GM18508 (cell line): ENCODE measurements at regions not wholly inside any gene's neighbourhood (a gene's known extent, or its start where the extent isn't known, plus 50 kb on each side); places are given as distances from the start of the nearest gene placed in this dataset.
"Not testable (repeated sequence)": the region's sequence is repeated elsewhere in the genome, so short reads cannot be mapped to it uniquely, and the experiment has no call there.

Experiments used
- ATAC-seq: cut with Tn5 transposase; IDR thresholded peaks from one replicate; pipeline ENCODE4 v1.9.1; 2021; ENCODE audit warnings: moderate number of reproducible peaks; ENCODE audit not compliant: insufficient read depth, unreplicated experiment

GRCh38 chr2:174697255-174697654 is 67.0 kb downstream of the CHRNA1 start:
- peak; percentile 91 for ATAC-seq

- no peak for ATAC-seq
These were observed 69.4 kb downstream of the CHRNA1 start for GRCh38 chr2:174694920-174695319.

DNA sequence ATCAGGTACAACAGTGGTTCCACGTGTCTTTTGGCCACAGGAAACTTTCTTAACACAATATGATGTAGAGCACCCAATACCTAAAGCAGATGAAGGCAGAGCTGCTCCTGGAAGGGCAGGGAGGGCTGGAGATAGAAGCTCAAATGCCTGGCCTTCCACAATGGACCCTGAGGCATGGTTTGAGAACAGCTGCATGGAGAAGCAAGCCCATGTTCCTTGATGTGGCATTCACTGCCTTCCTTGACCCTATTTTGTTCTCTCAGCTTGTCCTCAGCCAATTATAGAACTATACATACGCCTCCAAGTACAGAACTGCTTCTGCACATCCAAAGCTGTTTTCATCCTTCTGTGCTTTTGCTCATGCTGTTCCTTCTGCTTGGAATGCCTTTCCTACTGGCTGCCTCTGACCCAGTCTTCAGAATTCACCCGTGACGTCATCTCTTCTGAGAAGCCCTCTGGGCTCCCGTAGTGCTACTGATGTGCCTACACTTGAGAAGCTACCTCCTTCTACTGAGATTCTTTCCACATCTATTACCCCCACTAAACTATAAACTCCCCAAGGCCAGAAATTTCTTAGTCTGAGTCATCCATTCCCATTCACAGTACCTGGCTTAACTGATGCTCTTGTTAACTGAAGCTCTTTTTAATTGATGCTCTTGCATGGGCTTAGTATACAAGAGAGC is 69.9 kb downstream of the CHRNA1 start:
- no peak for ATAC-seq

DNA sequence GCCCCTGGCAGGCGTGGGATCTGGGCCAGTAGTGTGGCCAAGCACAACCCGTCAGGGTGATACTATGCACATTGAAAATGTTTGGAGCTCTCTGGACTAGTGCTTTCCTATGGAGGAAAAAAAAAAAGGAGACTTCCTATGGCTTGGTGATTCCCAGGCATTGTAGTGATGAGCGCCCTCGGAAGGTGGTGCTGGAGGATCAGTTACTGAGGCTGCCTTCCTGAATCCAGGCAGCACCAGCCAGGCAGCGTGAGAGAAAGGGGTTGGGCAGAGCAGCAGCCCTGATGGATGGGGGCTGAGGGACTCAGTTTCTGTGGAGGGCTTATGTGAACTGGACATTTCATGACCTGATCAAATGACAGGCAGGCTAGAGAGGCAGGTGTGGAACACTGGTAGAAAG is 70.9 kb downstream of the CHRNA1 start:
- ATAC-seq: no peak

DNA sequence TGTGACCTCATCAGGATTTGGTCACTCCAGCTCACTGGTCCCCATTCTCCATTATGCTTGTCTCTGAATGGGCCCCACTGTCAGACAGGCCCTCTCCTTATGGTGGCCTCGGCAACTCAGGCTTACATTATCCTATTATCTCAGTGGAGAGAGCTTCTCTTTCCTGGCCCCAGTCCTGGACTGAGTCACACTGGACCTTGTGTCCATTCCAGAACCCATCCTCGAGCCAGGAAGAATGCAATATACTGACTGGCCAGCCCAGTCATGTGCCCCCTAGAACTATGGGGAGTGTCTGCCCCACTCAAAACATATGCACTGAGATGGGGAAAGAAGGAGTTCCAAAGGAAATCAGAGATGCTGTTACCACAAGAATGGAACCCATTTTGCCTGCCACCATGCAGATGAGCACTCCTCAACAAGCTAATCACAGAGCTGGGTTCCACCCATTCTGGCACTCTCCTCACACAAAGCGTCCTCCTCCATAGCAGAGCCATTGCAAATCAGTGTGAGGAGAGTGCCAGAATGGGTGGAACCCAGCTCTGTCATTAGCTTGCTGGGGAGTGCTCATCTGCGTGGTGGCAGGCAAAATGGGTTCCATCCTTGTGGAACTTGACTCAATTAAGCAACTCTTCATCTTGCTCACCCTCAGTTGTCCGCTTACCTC is 71.9 kb downstream of the CHRNA1 start:
- no peak for ATAC-seq

- no peak for ATAC-seq
These were observed 73.0 kb downstream of the CHRNA1 start for GRCh38 chr2:174691201-174691779.

- no peak for ATAC-seq
These were observed 74.2 kb downstream of the CHRNA1 start for GRCh38 chr2:174690026-174690425.

DNA sequence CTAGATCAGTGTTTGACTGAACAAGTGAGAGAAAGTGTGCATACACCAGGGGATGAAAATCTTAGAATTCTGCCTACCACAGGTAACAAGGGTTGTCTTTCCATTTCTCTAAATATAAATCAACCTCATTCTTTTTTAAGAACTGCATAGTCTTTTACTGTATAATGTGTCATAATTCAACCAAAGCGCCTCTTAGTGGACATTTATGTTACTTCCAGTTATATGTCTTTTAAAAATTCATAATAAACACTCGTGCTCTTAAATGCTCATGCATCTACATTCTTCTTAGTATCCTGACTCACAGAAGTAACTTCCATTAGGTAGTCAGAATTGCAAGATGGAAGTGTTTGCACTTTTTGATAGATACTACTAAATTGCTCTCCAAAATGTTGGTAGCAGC is 76.2 kb downstream of the CHRNA1 start:
- no peak for ATAC-seq

DNA sequence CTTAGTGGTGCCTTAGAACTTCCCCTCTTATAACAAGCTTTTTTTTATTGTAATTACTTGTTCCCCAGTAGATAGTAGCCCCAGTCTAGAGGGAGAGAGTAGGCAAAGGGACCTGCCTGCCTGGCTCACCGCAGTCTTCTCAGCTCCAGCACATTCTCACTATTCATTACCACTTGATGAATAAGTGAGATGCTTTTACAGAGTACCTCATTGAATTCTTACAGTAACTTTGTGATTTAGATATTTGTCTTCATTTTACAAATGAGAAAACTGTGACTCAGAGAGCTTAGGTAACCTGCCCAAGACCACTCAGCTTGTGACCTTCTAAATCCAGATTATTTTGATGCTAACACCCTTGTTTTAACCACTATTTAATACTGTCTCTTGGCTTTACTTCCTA is 77.8 kb downstream of the CHRNA1 start:
- no peak for ATAC-seq

- no peak for ATAC-seq
These were observed 80.9 kb downstream of the CHRNA1 start for GRCh38 chr2:174683392-174683759.

DNA sequence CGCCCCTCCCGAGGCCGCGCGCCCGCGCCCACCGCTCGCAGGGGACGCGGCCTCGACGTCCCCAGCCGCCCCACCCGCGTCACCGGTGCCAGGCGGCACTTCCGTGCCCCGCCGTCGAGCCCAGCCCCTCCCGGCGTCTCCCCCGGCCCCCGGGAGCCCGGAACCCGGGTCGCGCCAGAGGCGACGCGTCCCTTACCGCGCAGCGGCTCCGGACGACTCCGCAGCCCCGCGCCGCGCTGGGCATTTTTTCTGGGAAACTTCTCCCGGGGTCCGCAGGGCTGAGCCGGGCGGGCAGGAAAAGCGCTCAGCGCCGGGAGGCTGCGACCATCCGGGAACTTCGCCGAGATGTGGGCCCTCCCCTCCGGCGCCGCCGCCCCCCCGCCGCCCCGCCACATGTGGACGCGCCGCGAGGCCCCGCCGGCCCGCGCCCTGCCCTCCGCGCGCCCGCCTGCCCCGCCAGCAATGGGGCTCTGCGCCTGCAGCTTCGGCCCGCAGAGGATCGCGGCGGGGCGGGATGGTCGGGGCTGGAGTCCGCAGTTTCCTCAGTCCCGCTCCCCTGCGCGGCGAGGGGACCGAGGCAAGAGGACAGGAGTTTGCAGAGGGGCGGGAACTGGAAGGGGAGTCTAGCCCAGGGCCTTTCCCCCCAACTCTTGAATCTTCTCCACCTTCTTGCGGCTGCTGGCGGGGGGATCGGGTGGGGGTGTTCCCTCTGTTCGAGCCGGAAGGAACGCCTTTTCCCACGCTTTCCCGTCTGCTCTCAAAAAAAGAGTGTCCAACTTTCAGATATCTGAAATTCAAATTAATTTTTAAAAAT is 81.5 kb downstream of the CHRNA1 start:
- no peak for ATAC-seq

- ATAC-seq: no peak
These were observed 82.2 kb downstream of the CHRNA1 start for GRCh38 chr2:174682007-174682577.

- no peak for ATAC-seq
These were observed 82.9 kb downstream of the CHRNA1 start for GRCh38 chr2:174681099-174682006.

DNA sequence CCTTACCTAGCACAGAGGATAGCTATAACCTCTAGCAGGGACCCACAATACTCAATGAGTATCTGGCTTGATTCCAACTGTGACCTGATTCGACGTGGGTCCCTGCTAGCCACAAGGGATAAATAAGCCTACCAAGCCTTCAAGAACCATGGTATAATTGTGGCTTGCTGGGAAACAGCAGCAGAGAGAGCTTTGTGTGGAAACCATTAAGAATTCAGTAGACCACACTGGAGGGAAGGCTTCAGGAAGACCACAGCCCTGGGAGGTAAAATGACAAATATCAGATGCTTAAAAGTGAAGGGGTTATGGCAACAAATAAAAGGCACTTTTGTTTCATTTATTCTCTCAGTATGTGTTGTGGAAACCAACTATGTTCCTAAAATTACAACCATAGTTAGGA is 82.6 kb upstream of the WIPF1 start:
- ATAC-seq: no peak

- ATAC-seq: no peak
These were observed 80.8 kb upstream of the WIPF1 start for GRCh38 chr2:174678395-174678794.

DNA sequence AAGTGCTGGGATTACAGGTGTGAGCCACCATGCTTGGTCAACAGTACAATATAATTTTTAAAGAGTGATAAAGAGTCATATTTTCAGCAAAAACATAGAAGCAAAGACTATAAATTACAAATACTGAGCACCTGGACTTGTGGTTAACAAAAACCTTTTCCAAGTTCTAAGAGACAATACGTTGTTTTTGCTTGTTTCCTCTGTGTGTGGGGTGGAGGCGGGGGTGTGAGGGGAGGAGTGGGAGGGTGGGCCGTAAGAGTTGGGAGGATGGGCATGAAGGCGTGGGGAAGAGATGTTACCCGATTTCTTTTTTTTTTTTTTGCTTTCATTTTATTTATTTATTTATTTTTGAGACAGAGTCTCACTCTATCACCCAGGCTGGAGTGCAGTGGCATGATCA is 78.0 kb upstream of the WIPF1 start:
- ATAC-seq: no peak

- no peak for ATAC-seq
These were observed 76.3 kb upstream of the WIPF1 start for GRCh38 chr2:174673876-174674275.

DNA sequence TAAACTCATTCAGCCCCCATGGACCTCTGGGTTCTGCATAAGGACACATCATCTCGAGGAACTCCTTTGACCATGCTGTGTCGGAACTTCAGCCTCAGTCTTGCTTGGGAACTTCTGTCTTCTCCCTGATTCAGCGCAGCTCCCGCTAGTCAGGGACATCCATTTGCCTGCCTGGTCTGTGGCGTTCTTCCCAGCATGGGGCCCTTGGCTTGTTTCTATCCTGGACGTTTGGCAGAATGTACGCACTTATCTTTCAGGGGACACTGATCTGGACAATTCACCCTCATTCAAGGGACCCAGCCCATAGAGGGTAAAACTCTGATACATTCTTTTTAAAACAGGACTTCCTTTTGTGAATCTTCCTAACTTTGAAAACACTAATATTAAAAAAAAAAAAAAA is 75.8 kb upstream of the WIPF1 start:
- no peak for ATAC-seq

- not testable (repeated sequence) for ATAC-seq
These were observed 73.9 kb upstream of the WIPF1 start for GRCh38 chr2:174671532-174671931.

- no peak for ATAC-seq
These were observed 72.8 kb upstream of the WIPF1 start for GRCh38 chr2:174670446-174670845.
